ENCODE measurements at regions not wholly inside any gene's neighbourhood (a gene's known extent, or its start where the extent isn't known, plus 50 kb on each side); places are given as distances from the start of the nearest gene placed in this dataset.
"Not testable (repeated sequence)": the region's sequence is repeated elsewhere in the genome, so short reads cannot be mapped to it uniquely, and the experiment has no call there.

GRCh38 chr11:69912911-69913451 is 93.8 kb upstream of the FGF3 start:
- intact Hi-C loops (cut with DNase I, micrococcal nuclease) = no loop called here
- DNase-seq (peak; percentile 21 to 41), ATAC-seq (peak; percentile 69)

GRCh38 chr11:69913591-69914285 is 94.5 kb upstream of the FGF3 start:
- DNase-seq = peak; percentile 4 to 22
- ATAC-seq = no peak
- intact Hi-C loops (cut with DNase I, micrococcal nuclease) = no loop called here

GRCh38 chr11:69914286-69915150 is 95.3 kb upstream of the FGF3 start:
- DNase-seq (peak; percentile 11 to 25), ATAC-seq (peak; percentile 31)
- intact Hi-C loops (cut with DNase I, micrococcal nuclease) = loop anchor here (5.0 kb wide), 2 partner anchors 278 to 283 kb away; no protein-coding TSS in a partner anchor

GRCh38 chr11:69915151-69915500 is 95.9 kb upstream of the FGF3 start:
- DNase-seq (no peak), ATAC-seq (no peak)
- intact Hi-C loops (cut with DNase I, micrococcal nuclease) = loop anchor here (5.0 kb wide), 2 partner anchors 277 to 282 kb away; no protein-coding TSS in a partner anchor

- DNase-seq (peak; percentile 56 to 91), ATAC-seq (peak; percentile 66)
- intact Hi-C loops (cut with DNase I, micrococcal nuclease) = loop anchor here (5.0 kb wide), 2 partner anchors 277 to 282 kb away; no protein-coding TSS in a partner anchor
These were observed 96.5 kb upstream of the FGF3 start for GRCh38 chr11:69915501-69916250.

- not testable (repeated sequence) for ATAC-seq
- DNase-seq = peak; percentile 2 to 20
- intact Hi-C loops (cut with DNase I, micrococcal nuclease) = loop anchor here (5.0 kb wide), 2 partner anchors 276 to 281 kb away; no protein-coding TSS in a partner anchor
These were observed 97.0 kb upstream of the FGF3 start for GRCh38 chr11:69916251-69916649.

GRCh38 chr11:69916806-69917387 is 97.7 kb upstream of the FGF3 start:
- peak in 1 of 2 donors; percentile 6 for DNase-seq
- intact Hi-C loops (cut with DNase I, micrococcal nuclease) = loop anchor here (5.0 kb wide), 2 partner anchors 275 to 280 kb away; no protein-coding TSS in a partner anchor

GRCh38 chr11:69917529-69917928 is 98.3 kb upstream of the FGF3 start:
- intact Hi-C loops (cut with DNase I, micrococcal nuclease) = loop anchor here (5.0 kb wide), 2 partner anchors 275 to 280 kb away; no protein-coding TSS in a partner anchor

More at GRCh38 chr11:69916806-69917387, 97.7 kb upstream of the FGF3 start:
- no peak for ATAC-seq

GRCh38 chr11:69918231-69918937 is 99.2 kb upstream of the FGF3 start:
- DNase-seq (peak; percentile 5 to 8), ATAC-seq (no peak)
- intact Hi-C loops (cut with DNase I, micrococcal nuclease) = loop anchor here (5.0 kb wide), 2 partner anchors 274 to 279 kb away; no protein-coding TSS in a partner anchor

More at GRCh38 chr11:69917529-69917928, 98.3 kb upstream of the FGF3 start:
- DNase-seq (no peak), ATAC-seq (no peak)

- DNase-seq = peak; percentile 37 to 70
- ATAC-seq = peak; percentile 60
- intact Hi-C loops (cut with DNase I, micrococcal nuclease) = loop anchor here (5.0 kb wide), 2 partner anchors 273 to 278 kb away; no protein-coding TSS in a partner anchor
These were observed 99.9 kb upstream of the FGF3 start for GRCh38 chr11:69918938-69919650.

GRCh38 chr11:69919659-69920344 is 100.6 kb upstream of the FGF3 start:
- intact Hi-C loops (cut with DNase I, micrococcal nuclease) = loop anchor here (5.0 kb wide), 2 partner anchors 272 to 277 kb away; no protein-coding TSS in a partner anchor

GRCh38 chr11:69920345-69921127 is 101.3 kb upstream of the FGF3 start:
- DNase-seq (peak; percentile 2 to 11), ATAC-seq (no peak)
- intact Hi-C loops (cut with DNase I, micrococcal nuclease) = no loop called here

More at GRCh38 chr11:69919659-69920344, 100.6 kb upstream of the FGF3 start:
- ATAC-seq (no peak), DNase-seq (peak; percentile 1 to 12)

- ATAC-seq (no peak), DNase-seq (peak; percentile 1 to 10)
- intact Hi-C loops (cut with DNase I, micrococcal nuclease) = no loop called here
These were observed 102.2 kb upstream of the FGF3 start for GRCh38 chr11:69921128-69922014.

- intact Hi-C loops (cut with DNase I, micrococcal nuclease) = no loop called here
- DNase-seq = peak; percentile 2 to 12
- ATAC-seq = no peak
These were observed 102.9 kb upstream of the FGF3 start for GRCh38 chr11:69922015-69922595.
